ENCODE measurements at regions not wholly inside any gene's neighbourhood (a gene's known extent, or its start where the extent isn't known, plus 50 kb on each side); places are given as distances from the start of the nearest gene placed in this dataset.

- no peak for ATAC-seq
- no peak overlapping the region for H3K4me3 Mint-ChIP-seq
- H3K27me3 Mint-ChIP-seq, result no peaks in the 10 kb centered on the region
- no peaks in the 10 kb centered on the region for H3K9me3 ChIP-seq (ENCODE audit: control insufficient read depth, low read length, poor library complexity, severe bottlenecking)
- no peak for DNase-seq
- H3K27ac Mint-ChIP-seq, result no peak overlapping the region
- H3K4me1 Mint-ChIP-seq, result no peaks in the 10 kb centered on the region
- no peaks in the 10 kb centered on the region for H3K36me3 Mint-ChIP-seq (ENCODE audit: low read depth)
Measured at GRCh38 chr4:148730082-148730640, 287.9 kb upstream of the NR3C2 start.

- ATAC-seq (no peak), DNase-seq (no peak)
- Mint-ChIP-seq H3K36me3 (ENCODE audit: low read depth) (no peaks in the 10 kb centered on the region), H3K27ac (no peak overlapping the region), H3K4me1 (no peaks in the 10 kb centered on the region), H3K4me3 (no peak overlapping the region), H3K27me3 (no peaks in the 10 kb centered on the region)
- H3K9me3 ChIP-seq (ENCODE audit: control insufficient read depth, low read length, poor library complexity, severe bottlenecking), result no peaks in the 10 kb centered on the region
Measured at GRCh38 chr4:148717988-148718387, 275.8 kb upstream of the NR3C2 start.

- no peak for DNase-seq
- H3K27me3 Mint-ChIP-seq, result no peaks in the 10 kb centered on the region
Measured at GRCh38 chr4:148716431-148717052, 274.3 kb upstream of the NR3C2 start.

GRCh38 chr4:148704291-148704690 is 262.1 kb upstream of the NR3C2 start:
- Mint-ChIP-seq H3K4me3 (no peak overlapping the region), H3K36me3 (ENCODE audit: low read depth) (no peaks in the 10 kb centered on the region), H3K27ac (no peak overlapping the region), H3K4me1 (no peaks in the 10 kb centered on the region), H3K27me3 (peaks cover 8% of the 10 kb centered on the region)
- no peaks in the 10 kb centered on the region for H3K9me3 ChIP-seq (ENCODE audit: control insufficient read depth, low read length, poor library complexity, severe bottlenecking)
- DNase-seq, result no peak
- no peak for ATAC-seq

More at GRCh38 chr4:148716431-148717052, 274.3 kb upstream of the NR3C2 start:
- H3K4me1 Mint-ChIP-seq, result no peaks in the 10 kb centered on the region
- H3K36me3 Mint-ChIP-seq (ENCODE audit: low read depth), result no peaks in the 10 kb centered on the region
- H3K4me3 Mint-ChIP-seq, result no peak overlapping the region
- no peaks in the 10 kb centered on the region for H3K9me3 ChIP-seq (ENCODE audit: control insufficient read depth, low read length, poor library complexity, severe bottlenecking)
- ATAC-seq, result no peak
- H3K27ac Mint-ChIP-seq, result no peak overlapping the region

GRCh38 chr4:148694702-148695101 is 252.5 kb upstream of the NR3C2 start:
- H3K27me3 Mint-ChIP-seq, result peaks cover 4% of the 10 kb centered on the region
- no peaks in the 10 kb centered on the region for H3K36me3 Mint-ChIP-seq (ENCODE audit: low read depth)
- no peak overlapping the region for H3K4me3 Mint-ChIP-seq
- DNase-seq (no peak), ATAC-seq (no peak)
- H3K9me3 ChIP-seq (ENCODE audit: control insufficient read depth, low read length, poor library complexity, severe bottlenecking), result no peaks in the 10 kb centered on the region
- no peak overlapping the region for H3K27ac Mint-ChIP-seq
- no peaks in the 10 kb centered on the region for H3K4me1 Mint-ChIP-seq

GRCh38 chr4:148693913-148694649 is 251.9 kb upstream of the NR3C2 start:
- DNase-seq, result no peak
- Mint-ChIP-seq H3K27ac (no peak overlapping the region), H3K27me3 (peaks cover 4% of the 10 kb centered on the region), H3K4me1 (no peaks in the 10 kb centered on the region), H3K36me3 (ENCODE audit: low read depth) (no peaks in the 10 kb centered on the region), H3K4me3 (no peak overlapping the region)
- H3K9me3 ChIP-seq (ENCODE audit: control insufficient read depth, low read length, poor library complexity, severe bottlenecking), result no peaks in the 10 kb centered on the region
- no peak for ATAC-seq

- DNase-seq (no peak), ATAC-seq (no peak)
- H3K36me3 Mint-ChIP-seq (ENCODE audit: low read depth), result peaks cover under 1% of the 10 kb centered on the region
- H3K27ac Mint-ChIP-seq, result no peak overlapping the region
- H3K4me3 Mint-ChIP-seq, result no peak overlapping the region
- peaks cover 6% of the 10 kb centered on the region for H3K27me3 Mint-ChIP-seq
- no peaks in the 10 kb centered on the region for H3K4me1 Mint-ChIP-seq
- no peaks in the 10 kb centered on the region for H3K9me3 ChIP-seq (ENCODE audit: control insufficient read depth, low read length, poor library complexity, severe bottlenecking)
Measured at GRCh38 chr4:148692242-148692641, 250.0 kb upstream of the NR3C2 start.

- DNase-seq, result no peak
Measured at GRCh38 chr4:148686449-148686848, 244.2 kb upstream of the NR3C2 start.

GRCh38 chr4:148684638-148685037 is 242.4 kb upstream of the NR3C2 start:
- DNase-seq (no peak), ATAC-seq (no peak)
- H3K27ac Mint-ChIP-seq, result no peak overlapping the region
- H3K4me1 Mint-ChIP-seq, result peaks cover 2% of the 10 kb centered on the region
- H3K36me3 Mint-ChIP-seq (ENCODE audit: low read depth), result peaks cover 2% of the 10 kb centered on the region
- H3K4me3 Mint-ChIP-seq, result no peak overlapping the region
- no peaks in the 10 kb centered on the region for H3K9me3 ChIP-seq (ENCODE audit: control insufficient read depth, low read length, poor library complexity, severe bottlenecking)
- peaks cover 4% of the 10 kb centered on the region for H3K27me3 Mint-ChIP-seq

More at GRCh38 chr4:148686449-148686848, 244.2 kb upstream of the NR3C2 start:
- Mint-ChIP-seq H3K4me3 (no peak overlapping the region), H3K4me1 (peaks cover 2% of the 10 kb centered on the region), H3K27ac (no peak overlapping the region), H3K27me3 (peaks cover 4% of the 10 kb centered on the region), H3K36me3 (ENCODE audit: low read depth) (peaks cover 2% of the 10 kb centered on the region)
- no peaks in the 10 kb centered on the region for H3K9me3 ChIP-seq (ENCODE audit: control insufficient read depth, low read length, poor library complexity, severe bottlenecking)
- no peak for ATAC-seq

GRCh38 chr4:148680884-148681283 is 238.7 kb upstream of the NR3C2 start:
- peaks cover 5% of the 10 kb centered on the region for H3K27me3 Mint-ChIP-seq
- H3K4me3 Mint-ChIP-seq, result no peak overlapping the region
- no peak for ATAC-seq
- no peaks in the 10 kb centered on the region for H3K36me3 Mint-ChIP-seq (ENCODE audit: low read depth)
- no peaks in the 10 kb centered on the region for H3K9me3 ChIP-seq (ENCODE audit: control insufficient read depth, low read length, poor library complexity, severe bottlenecking)
- DNase-seq, result no peak
- no peak overlapping the region for H3K27ac Mint-ChIP-seq
- peaks cover 2% of the 10 kb centered on the region for H3K4me1 Mint-ChIP-seq

- no peak for DNase-seq
- Mint-ChIP-seq H3K36me3 (ENCODE audit: low read depth) (no peaks in the 10 kb centered on the region), H3K27me3 (peaks cover 5% of the 10 kb centered on the region), H3K27ac (no peak overlapping the region), H3K4me1 (no peaks in the 10 kb centered on the region), H3K4me3 (no peak overlapping the region)
- H3K9me3 ChIP-seq (ENCODE audit: control insufficient read depth, low read length, poor library complexity, severe bottlenecking), result no peaks in the 10 kb centered on the region
- no peak for ATAC-seq
Measured at GRCh38 chr4:148676344-148676743, 234.1 kb upstream of the NR3C2 start.

GRCh38 chr4:148674876-148675275 is 232.7 kb upstream of the NR3C2 start:
- no peaks in the 10 kb centered on the region for H3K4me1 Mint-ChIP-seq
- no peaks in the 10 kb centered on the region for H3K9me3 ChIP-seq (ENCODE audit: control insufficient read depth, low read length, poor library complexity, severe bottlenecking)
- H3K27me3 Mint-ChIP-seq, result peaks cover 11% of the 10 kb centered on the region
- DNase-seq (no peak), ATAC-seq (no peak)
- no peak overlapping the region for H3K27ac Mint-ChIP-seq
- H3K36me3 Mint-ChIP-seq (ENCODE audit: low read depth), result no peaks in the 10 kb centered on the region
- H3K4me3 Mint-ChIP-seq, result no peak overlapping the region

GRCh38 chr4:148664636-148665035 is 222.4 kb upstream of the NR3C2 start:
- H3K4me3 Mint-ChIP-seq, result no peak overlapping the region
- H3K4me1 Mint-ChIP-seq, result no peaks in the 10 kb centered on the region
- ATAC-seq, result no peak
- DNase-seq, result no peak
- H3K27me3 Mint-ChIP-seq, result no peaks in the 10 kb centered on the region
- H3K9me3 ChIP-seq (ENCODE audit: control insufficient read depth, low read length, poor library complexity, severe bottlenecking), result no peaks in the 10 kb centered on the region
- no peak overlapping the region for H3K27ac Mint-ChIP-seq
- no peaks in the 10 kb centered on the region for H3K36me3 Mint-ChIP-seq (ENCODE audit: low read depth)

GRCh38 chr4:148654131-148654530 is 211.9 kb upstream of the NR3C2 start:
- no peak overlapping the region for H3K27ac Mint-ChIP-seq
- no peaks in the 10 kb centered on the region for H3K9me3 ChIP-seq (ENCODE audit: control insufficient read depth, low read length, poor library complexity, severe bottlenecking)
- DNase-seq, result no peak
- H3K4me1 Mint-ChIP-seq, result peaks cover 5% of the 10 kb centered on the region
- H3K36me3 Mint-ChIP-seq (ENCODE audit: low read depth), result no peaks in the 10 kb centered on the region
- no peak for ATAC-seq
- H3K4me3 Mint-ChIP-seq, result no peak overlapping the region
- no peaks in the 10 kb centered on the region for H3K27me3 Mint-ChIP-seq

Data from T-helper 17 cell (primary cell).